HepG2 (cell line): ENCODE measurements at regions not wholly inside any gene's neighbourhood (a gene's known extent, or its start where the extent isn't known, plus 50 kb on each side); places are given as distances from the start of the nearest gene placed in this dataset.

Experiments used
- IRF2 ChIP-seq: IDR thresholded peaks from 2 replicates; pipeline ENCODE4 v1.6.1; 2018; ENCODE audit warnings: missing genetic modification reagents, missing compliant biosample characterization
- POLR2A ChIP-seq, 2 experiments: IDR thresholded peaks; 2 replicates each; pipeline ENCODE4 v1.6.1; 2011; ENCODE audit warnings: low read depth in 2 of 2, low read length in 2 of 2, mild to moderate bottlenecking in 1 of 2, moderate library complexity in 1 of 2; ENCODE audit not compliant: insufficient read depth in 1 of 2

- no peak for TF ChIP-seq IRF2 (CRISPR knock-in tag)
- TF ChIP-seq POLR2A (IDR thresholded peaks at IDR 0.05; ENCODE audit: insufficient read depth in 1 of 2, low read depth in 2 of 2, low read length in 2 of 2) = no peak
Measured at GRCh38 chr4:80142394-80143306, 54.7 kb upstream of the PRDM8 start.
